HFFc6 (cell line): ENCODE measurements at regions not wholly inside any gene's neighbourhood (a gene's known extent, or its start where the extent isn't known, plus 50 kb on each side); places are given as distances from the start of the nearest gene placed in this dataset.

Source experiments
- DNase-seq: peaks from one replicate; pipeline ENCODE4 v3.0.0-alpha.2; 2018
- H3K27ac Mint-ChIP-seq: 2 replicates; pipeline ENCODE4 v1.8.0; 2020; ENCODE audit warnings: mild to moderate bottlenecking, mixed read lengths
- H3K27me3 Mint-ChIP-seq: 2 replicates; pipeline ENCODE4 v1.8.0; 2021; ENCODE audit warnings: mild to moderate bottlenecking, moderate library complexity, mixed read lengths; ENCODE audit not compliant: insufficient read depth
- H3K36me3 Mint-ChIP-seq: 2 replicates; pipeline ENCODE4 v1.8.0; 2021; ENCODE audit warnings: low read depth, mixed read lengths
- H3K4me1 Mint-ChIP-seq: 2 replicates; pipeline ENCODE4 v1.8.0; 2020; ENCODE audit warnings: low read depth, mixed read lengths
- H3K4me3 Mint-ChIP-seq: 2 replicates; pipeline ENCODE4 v1.8.0; 2020; ENCODE audit warnings: mild to moderate bottlenecking, moderate library complexity, mixed read lengths
- H3K9me3 Mint-ChIP-seq: 2 replicates; pipeline ENCODE4 v1.8.0; 2020; ENCODE audit warnings: mild to moderate bottlenecking, mixed read lengths
- CTCF ChIP-seq: fragments of 200-600 bp; sonication (generic); IDR thresholded peaks from 2 replicates; pipeline ENCODE4 v1.5.0; 2021; ENCODE audit warnings: antibody characterized with exemption, mild to moderate bottlenecking

GRCh38 chr18:22739061-22739642 lies 194.0 kb upstream of the RBBP8 start:
- no peaks in the 10 kb centered on the region for H3K9me3 Mint-ChIP-seq
- H3K27ac Mint-ChIP-seq: no peak overlapping the region
- H3K27me3 Mint-ChIP-seq: peaks cover 2% of the 10 kb centered on the region
- H3K36me3 Mint-ChIP-seq: no peaks in the 10 kb centered on the region
- no peak for DNase-seq
- no peaks in the 10 kb centered on the region for H3K4me1 Mint-ChIP-seq
- H3K4me3 Mint-ChIP-seq: no peak overlapping the region
- TF ChIP-seq CTCF: no peak

GRCh38 chr18:22739789-22740188 lies 193.3 kb upstream of the RBBP8 start:
- TF ChIP-seq CTCF: no peak
- H3K9me3 Mint-ChIP-seq: no peaks in the 10 kb centered on the region
- H3K27me3 Mint-ChIP-seq: peaks cover 4% of the 10 kb centered on the region
- H3K4me3 Mint-ChIP-seq: no peak overlapping the region
- no peaks in the 10 kb centered on the region for H3K4me1 Mint-ChIP-seq
- H3K27ac Mint-ChIP-seq: no peak overlapping the region
- no peaks in the 10 kb centered on the region for H3K36me3 Mint-ChIP-seq
- DNase-seq: no peak

GRCh38 chr18:22741318-22741717 lies 191.8 kb upstream of the RBBP8 start:
- no peaks in the 10 kb centered on the region for H3K9me3 Mint-ChIP-seq
- DNase-seq: no peak
- no peaks in the 10 kb centered on the region for H3K4me1 Mint-ChIP-seq
- H3K27me3 Mint-ChIP-seq: peaks cover 8% of the 10 kb centered on the region
- no peak overlapping the region for H3K27ac Mint-ChIP-seq
- no peak for TF ChIP-seq CTCF
- no peak overlapping the region for H3K4me3 Mint-ChIP-seq
- H3K36me3 Mint-ChIP-seq: no peaks in the 10 kb centered on the region

GRCh38 chr18:22742409-22742808 lies 190.7 kb upstream of the RBBP8 start:
- Mint-ChIP-seq H3K27me3 (peaks cover 10% of the 10 kb centered on the region), H3K4me3 (no peak overlapping the region), H3K36me3 (no peaks in the 10 kb centered on the region), H3K4me1 (no peaks in the 10 kb centered on the region), H3K9me3 (no peaks in the 10 kb centered on the region), H3K27ac (no peak overlapping the region)
- no peak for TF ChIP-seq CTCF
- DNase-seq: no peak

GRCh38 chr18:22745966-22746365 lies 187.2 kb upstream of the RBBP8 start:
- no peak for TF ChIP-seq CTCF
- DNase-seq: no peak
- H3K36me3 Mint-ChIP-seq: no peaks in the 10 kb centered on the region
- no peak overlapping the region for H3K4me3 Mint-ChIP-seq
- H3K4me1 Mint-ChIP-seq: no peaks in the 10 kb centered on the region
- H3K9me3 Mint-ChIP-seq: no peaks in the 10 kb centered on the region
- peaks cover 13% of the 10 kb centered on the region for H3K27me3 Mint-ChIP-seq
- H3K27ac Mint-ChIP-seq: no peak overlapping the region

- Mint-ChIP-seq H3K9me3 (no peaks in the 10 kb centered on the region), H3K27me3 (peaks cover 15% of the 10 kb centered on the region), H3K36me3 (no peaks in the 10 kb centered on the region), H3K4me1 (no peaks in the 10 kb centered on the region), H3K4me3 (no peak overlapping the region), H3K27ac (no peak overlapping the region)
- no peak for DNase-seq
- TF ChIP-seq CTCF: no peak
Measured at GRCh38 chr18:22752014-22752413, 181.1 kb upstream of the RBBP8 start.
